ENCODE measurements at regions not wholly inside any gene's neighbourhood (a gene's known extent, or its start where the extent isn't known, plus 50 kb on each side); places are given as distances from the start of the nearest gene placed in this dataset.

GRCh38 chr15:60130398-60130797, 126.3 kb downstream of the FOXB1 start:
- DNase-seq, result no peak
- Histone ChIP-seq H3K4me3 (ENCODE audit: insufficient read depth, low read depth, low read length, poor library complexity, severe bottlenecking) (no peak overlapping the region), H3K27ac (ENCODE audit: insufficient read depth, low read length, poor library complexity, severe bottlenecking) (no peak overlapping the region), H3K36me3 (ENCODE audit: control insufficient read depth, insufficient read depth, low read length) (no peaks in the 10 kb centered on the region), H3K9me3 (ENCODE audit: control insufficient read depth, low read length) (no peaks in the 10 kb centered on the region), H3K27me3 (replicated peaks; ENCODE audit: control insufficient read depth, insufficient read depth, low read length, poor library complexity, severe bottlenecking) (no peaks in the 10 kb centered on the region), H3K4me1 (ENCODE audit: control insufficient read depth, insufficient read depth, low read length, poor library complexity, severe bottlenecking) (peaks cover 6% of the 10 kb centered on the region)

DNA sequence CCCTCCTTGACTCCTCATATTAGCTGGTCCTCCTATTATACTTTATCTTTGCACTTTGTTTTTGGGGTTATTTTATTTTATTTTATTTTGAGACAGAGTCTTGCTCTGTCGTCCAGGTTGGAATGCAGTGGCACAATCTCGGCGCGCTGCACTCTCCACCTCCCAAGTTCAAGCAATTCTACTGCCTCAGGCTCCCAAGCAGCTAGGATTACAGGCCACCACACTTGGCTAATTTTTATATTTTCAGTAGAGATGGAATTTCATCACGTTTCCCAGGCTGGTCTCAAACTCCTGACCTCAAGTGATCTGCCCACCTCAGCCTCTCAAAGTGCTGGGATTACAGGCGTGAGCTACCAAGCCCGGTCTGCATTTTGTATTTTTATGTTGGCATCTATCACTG, 126.7 kb downstream of the FOXB1 start:
- Histone ChIP-seq H3K4me3 (ENCODE audit: insufficient read depth, low read depth, low read length, poor library complexity, severe bottlenecking) (no peak overlapping the region), H3K4me1 (ENCODE audit: control insufficient read depth, insufficient read depth, low read length, poor library complexity, severe bottlenecking) (peaks cover 6% of the 10 kb centered on the region), H3K27ac (ENCODE audit: insufficient read depth, low read length, poor library complexity, severe bottlenecking) (no peak overlapping the region), H3K36me3 (ENCODE audit: control insufficient read depth, insufficient read depth, low read length) (no peaks in the 10 kb centered on the region), H3K9me3 (ENCODE audit: control insufficient read depth, low read length) (no peaks in the 10 kb centered on the region), H3K27me3 (replicated peaks; ENCODE audit: control insufficient read depth, insufficient read depth, low read length, poor library complexity, severe bottlenecking) (no peaks in the 10 kb centered on the region)
- no peak for DNase-seq

DNA sequence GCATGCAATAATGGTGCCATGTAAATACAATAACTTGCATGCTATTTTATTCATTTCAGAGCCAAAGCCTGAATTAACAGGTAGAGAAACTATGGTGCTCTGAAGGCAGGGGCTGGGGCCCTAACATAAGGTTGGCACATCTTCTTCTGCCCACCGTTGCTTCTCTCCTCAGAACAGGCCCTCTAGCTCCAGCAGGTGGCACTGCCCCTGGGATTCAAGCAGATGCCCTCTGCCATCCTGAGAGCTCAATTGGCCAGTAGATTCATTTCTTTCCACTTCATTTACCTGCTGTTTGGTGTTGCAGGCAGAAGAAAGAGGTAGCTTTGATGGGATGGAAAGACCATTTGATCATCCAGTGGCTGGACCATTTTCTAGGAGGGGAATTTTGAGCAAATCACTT, 130.5 kb downstream of the FOXB1 start:
- Histone ChIP-seq H3K4me1 (ENCODE audit: control insufficient read depth, insufficient read depth, low read length, poor library complexity, severe bottlenecking) (no peaks in the 10 kb centered on the region), H3K27ac (ENCODE audit: insufficient read depth, low read length, poor library complexity, severe bottlenecking) (no peak overlapping the region), H3K36me3 (ENCODE audit: control insufficient read depth, insufficient read depth, low read length) (no peaks in the 10 kb centered on the region), H3K9me3 (ENCODE audit: control insufficient read depth, low read length) (no peaks in the 10 kb centered on the region), H3K27me3 (replicated peaks; ENCODE audit: control insufficient read depth, insufficient read depth, low read length, poor library complexity, severe bottlenecking) (no peaks in the 10 kb centered on the region), H3K4me3 (ENCODE audit: insufficient read depth, low read depth, low read length, poor library complexity, severe bottlenecking) (no peak overlapping the region)
- DNase-seq, result no peak

GRCh38 chr15:60135961-60136360, 131.8 kb downstream of the FOXB1 start:
- no peaks in the 10 kb centered on the region for H3K4me1 ChIP-seq (ENCODE audit: control insufficient read depth, insufficient read depth, low read length, poor library complexity, severe bottlenecking)
- no peak overlapping the region for H3K27ac ChIP-seq (ENCODE audit: insufficient read depth, low read length, poor library complexity, severe bottlenecking)
- H3K27me3 ChIP-seq (replicated peaks; ENCODE audit: control insufficient read depth, insufficient read depth, low read length, poor library complexity, severe bottlenecking), result peaks cover 2% of the 10 kb centered on the region
- no peak for DNase-seq
- no peak overlapping the region for H3K4me3 ChIP-seq (ENCODE audit: insufficient read depth, low read depth, low read length, poor library complexity, severe bottlenecking)
- H3K36me3 ChIP-seq (ENCODE audit: control insufficient read depth, insufficient read depth, low read length), result no peaks in the 10 kb centered on the region
- no peaks in the 10 kb centered on the region for H3K9me3 ChIP-seq (ENCODE audit: control insufficient read depth, low read length)

- no peaks in the 10 kb centered on the region for H3K9me3 ChIP-seq (ENCODE audit: control insufficient read depth, low read length)
- H3K4me1 ChIP-seq (ENCODE audit: control insufficient read depth, insufficient read depth, low read length, poor library complexity, severe bottlenecking), result no peaks in the 10 kb centered on the region
- H3K27ac ChIP-seq (ENCODE audit: insufficient read depth, low read length, poor library complexity, severe bottlenecking), result no peak overlapping the region
- no peak overlapping the region for H3K4me3 ChIP-seq (ENCODE audit: insufficient read depth, low read depth, low read length, poor library complexity, severe bottlenecking)
- DNase-seq, result no peak
- H3K36me3 ChIP-seq (ENCODE audit: control insufficient read depth, insufficient read depth, low read length), result no peaks in the 10 kb centered on the region
- H3K27me3 ChIP-seq (replicated peaks; ENCODE audit: control insufficient read depth, insufficient read depth, low read length, poor library complexity, severe bottlenecking), result peaks cover 2% of the 10 kb centered on the region
Observed at GRCh38 chr15:60137711-60138396, 133.7 kb downstream of the FOXB1 start.

DNA sequence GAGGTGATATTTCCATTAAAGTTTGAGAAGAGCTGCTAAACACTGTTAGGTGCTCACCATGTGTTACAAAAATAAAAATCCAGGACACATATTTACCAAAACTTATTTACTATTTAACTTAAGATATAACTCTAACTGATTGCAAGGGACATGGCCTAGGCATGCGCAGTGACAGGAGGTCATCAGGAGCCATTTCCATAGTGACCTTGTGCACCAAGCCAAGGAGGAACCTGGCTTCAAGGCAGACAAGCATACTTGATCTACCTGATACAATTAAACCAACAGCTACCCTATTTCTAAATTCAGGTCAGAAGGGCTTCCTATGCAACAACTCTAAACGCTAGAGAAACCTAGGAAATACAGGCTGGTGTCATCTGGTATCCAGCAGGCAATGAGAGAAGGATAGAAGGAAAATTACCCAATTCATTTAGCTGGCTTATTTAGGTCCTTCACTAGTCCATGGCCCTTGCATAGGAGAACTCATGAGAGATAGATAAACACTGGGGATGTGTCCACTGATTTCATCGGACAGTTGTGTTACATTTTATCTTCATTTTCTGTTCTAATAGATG, 134.4 kb downstream of the FOXB1 start:
- H3K4me1 ChIP-seq (ENCODE audit: control insufficient read depth, insufficient read depth, low read length, poor library complexity, severe bottlenecking), result no peaks in the 10 kb centered on the region
- peaks cover 2% of the 10 kb centered on the region for H3K27me3 ChIP-seq (replicated peaks; ENCODE audit: control insufficient read depth, insufficient read depth, low read length, poor library complexity, severe bottlenecking)
- H3K27ac ChIP-seq (ENCODE audit: insufficient read depth, low read length, poor library complexity, severe bottlenecking), result no peak overlapping the region
- no peaks in the 10 kb centered on the region for H3K9me3 ChIP-seq (ENCODE audit: control insufficient read depth, low read length)
- no peaks in the 10 kb centered on the region for H3K36me3 ChIP-seq (ENCODE audit: control insufficient read depth, insufficient read depth, low read length)
- no peak for DNase-seq
- H3K4me3 ChIP-seq (ENCODE audit: insufficient read depth, low read depth, low read length, poor library complexity, severe bottlenecking), result no peak overlapping the region

- no peaks in the 10 kb centered on the region for H3K27me3 ChIP-seq (replicated peaks; ENCODE audit: control insufficient read depth, insufficient read depth, low read length, poor library complexity, severe bottlenecking)
- no peaks in the 10 kb centered on the region for H3K9me3 ChIP-seq (ENCODE audit: control insufficient read depth, low read length)
- no peak for DNase-seq
- no peaks in the 10 kb centered on the region for H3K36me3 ChIP-seq (ENCODE audit: control insufficient read depth, insufficient read depth, low read length)
- no peaks in the 10 kb centered on the region for H3K4me1 ChIP-seq (ENCODE audit: control insufficient read depth, insufficient read depth, low read length, poor library complexity, severe bottlenecking)
- no peak overlapping the region for H3K4me3 ChIP-seq (ENCODE audit: insufficient read depth, low read depth, low read length, poor library complexity, severe bottlenecking)
- no peak overlapping the region for H3K27ac ChIP-seq (ENCODE audit: insufficient read depth, low read length, poor library complexity, severe bottlenecking)
Observed at GRCh38 chr15:60152386-60152785, 148.3 kb downstream of the FOXB1 start.

DNA sequence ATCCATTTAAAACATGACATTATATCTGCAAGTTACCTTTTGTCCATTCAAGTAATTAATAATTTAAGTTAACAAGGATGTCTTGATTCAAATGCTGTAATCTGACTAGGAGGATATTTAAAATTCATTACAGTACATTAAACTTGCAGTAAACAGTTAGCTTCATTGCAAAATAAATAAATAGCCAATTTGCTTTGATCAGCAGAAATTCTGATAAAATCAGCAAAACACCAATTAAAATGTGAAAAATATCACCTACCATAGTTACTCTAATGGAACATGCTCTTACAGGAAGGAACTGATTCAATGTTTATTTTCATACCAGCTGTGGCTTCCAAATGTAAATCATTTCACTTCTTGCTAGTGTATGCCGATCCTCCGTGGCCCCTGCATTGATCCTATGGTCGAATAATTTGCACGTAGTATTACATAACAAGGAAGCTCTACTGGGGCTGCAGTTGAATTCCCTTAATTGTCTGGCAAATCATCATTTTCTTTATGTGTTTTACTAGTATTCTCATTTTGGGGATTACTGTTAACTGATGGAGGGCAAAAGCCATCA, 150.7 kb downstream of the FOXB1 start:
- Histone ChIP-seq H3K27me3 (replicated peaks; ENCODE audit: control insufficient read depth, insufficient read depth, low read length, poor library complexity, severe bottlenecking) (no peaks in the 10 kb centered on the region), H3K4me3 (ENCODE audit: insufficient read depth, low read depth, low read length, poor library complexity, severe bottlenecking) (no peak overlapping the region), H3K9me3 (ENCODE audit: control insufficient read depth, low read length) (no peaks in the 10 kb centered on the region), H3K27ac (ENCODE audit: insufficient read depth, low read length, poor library complexity, severe bottlenecking) (no peak overlapping the region), H3K4me1 (ENCODE audit: control insufficient read depth, insufficient read depth, low read length, poor library complexity, severe bottlenecking) (no peaks in the 10 kb centered on the region), H3K36me3 (ENCODE audit: control insufficient read depth, insufficient read depth, low read length) (no peaks in the 10 kb centered on the region)
- DNase-seq, result no peak

- Histone ChIP-seq H3K27me3 (replicated peaks; ENCODE audit: control insufficient read depth, insufficient read depth, low read length, poor library complexity, severe bottlenecking) (no peaks in the 10 kb centered on the region), H3K36me3 (ENCODE audit: control insufficient read depth, insufficient read depth, low read length) (no peaks in the 10 kb centered on the region), H3K4me3 (ENCODE audit: insufficient read depth, low read depth, low read length, poor library complexity, severe bottlenecking) (no peak overlapping the region), H3K27ac (ENCODE audit: insufficient read depth, low read length, poor library complexity, severe bottlenecking) (no peak overlapping the region), H3K4me1 (ENCODE audit: control insufficient read depth, insufficient read depth, low read length, poor library complexity, severe bottlenecking) (no peaks in the 10 kb centered on the region), H3K9me3 (ENCODE audit: control insufficient read depth, low read length) (no peaks in the 10 kb centered on the region)
- DNase-seq, result no peak
Observed at GRCh38 chr15:60155661-60156060, 151.6 kb downstream of the FOXB1 start.

- no peaks in the 10 kb centered on the region for H3K36me3 ChIP-seq (ENCODE audit: control insufficient read depth, insufficient read depth, low read length)
- H3K4me3 ChIP-seq (ENCODE audit: insufficient read depth, low read depth, low read length, poor library complexity, severe bottlenecking), result no peak overlapping the region
- H3K27ac ChIP-seq (ENCODE audit: insufficient read depth, low read length, poor library complexity, severe bottlenecking), result no peak overlapping the region
- no peaks in the 10 kb centered on the region for H3K9me3 ChIP-seq (ENCODE audit: control insufficient read depth, low read length)
- H3K27me3 ChIP-seq (replicated peaks; ENCODE audit: control insufficient read depth, insufficient read depth, low read length, poor library complexity, severe bottlenecking), result no peaks in the 10 kb centered on the region
- no peaks in the 10 kb centered on the region for H3K4me1 ChIP-seq (ENCODE audit: control insufficient read depth, insufficient read depth, low read length, poor library complexity, severe bottlenecking)
- no peak for DNase-seq
Observed at GRCh38 chr15:60160909-60161308, 156.8 kb downstream of the FOXB1 start.

Data from effector memory CD4-positive, alpha-beta T cell (primary cell).